Cardiac muscle cell (in vitro differentiated cells and primary cell): ENCODE measurements at regions not wholly inside any gene's neighbourhood (a gene's known extent, or its start where the extent isn't known, plus 50 kb on each side); places are given as distances from the start of the nearest gene placed in this dataset.

Source experiments
- DNase-seq, 2 donors: peaks; one replicate each; pipeline versions ENCODE4 v3.0.0 to v3.0.0-alpha.2; 2010 to 2017; ENCODE audit warnings: low read depth in 1 of 2, low spot score in 1 of 2
- H3K27ac ChIP-seq: fragments of 200-600 bp; sonication (generic); 2 replicates; pipeline ENCODE4 v1.5.1; 2016
- H3K27me3 ChIP-seq: fragments of 200-600 bp; sonication (generic); 2 replicates; pipeline ENCODE4 v1.6.0; 2016; ENCODE audit warnings: control low read depth
- H3K36me3 ChIP-seq: fragments of 200-600 bp; sonication (generic); 2 replicates; pipeline ENCODE4 v1.5.1; 2016; ENCODE audit warnings: control low read depth
- H3K4me1 ChIP-seq: fragments of 200-600 bp; sonication (generic); 2 replicates; pipeline ENCODE4 v1.8.1; 2017; ENCODE audit warnings: low read depth, mild to moderate bottlenecking, mixed run types
- H3K4me3 ChIP-seq: fragments of 200-600 bp; sonication (generic); 2 replicates; pipeline ENCODE4 v1.5.1; 2016; ENCODE audit warnings: mild to moderate bottlenecking
- H3K9me3 ChIP-seq: fragments of 200-600 bp; sonication (generic); 2 replicates; pipeline ENCODE4 v1.5.1; 2017; ENCODE audit warnings: low read depth, mild to moderate bottlenecking, control low read depth
- TF ChIP-seq, protein P1 (sequence below): IDR thresholded peaks from 2 replicates; pipeline ENCODE4 v1.5.1; 2012; ENCODE audit warnings: low read depth, mild to moderate bottlenecking, low read length

DNA sequence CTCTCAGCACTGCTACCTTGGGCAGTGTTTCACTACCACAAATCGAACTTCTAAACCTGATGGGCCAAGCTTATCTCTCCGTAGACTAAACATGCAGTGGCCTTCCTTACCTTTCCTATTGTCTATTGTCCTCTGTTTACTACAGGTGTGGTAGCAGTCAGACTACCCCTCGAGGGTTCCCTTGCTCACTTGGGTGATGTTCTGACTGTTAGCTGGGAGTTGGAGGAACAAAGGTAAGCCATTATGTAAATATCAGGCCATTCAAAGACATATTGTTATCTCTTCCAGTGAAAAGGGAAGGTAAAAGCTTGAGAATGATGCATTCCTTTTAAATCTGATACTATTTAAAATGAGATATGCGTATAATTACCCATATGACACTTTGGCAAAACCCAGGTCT is 828.3 kb upstream of the EEF2KMT start:
- no peaks in the 10 kb centered on the region for H3K4me1 ChIP-seq
- no peak overlapping the region for H3K4me3 ChIP-seq
- no peaks in the 10 kb centered on the region for H3K36me3 ChIP-seq
- H3K27me3 ChIP-seq, result peaks cover 2% of the 10 kb centered on the region
- TF ChIP-seq, protein P1, sequence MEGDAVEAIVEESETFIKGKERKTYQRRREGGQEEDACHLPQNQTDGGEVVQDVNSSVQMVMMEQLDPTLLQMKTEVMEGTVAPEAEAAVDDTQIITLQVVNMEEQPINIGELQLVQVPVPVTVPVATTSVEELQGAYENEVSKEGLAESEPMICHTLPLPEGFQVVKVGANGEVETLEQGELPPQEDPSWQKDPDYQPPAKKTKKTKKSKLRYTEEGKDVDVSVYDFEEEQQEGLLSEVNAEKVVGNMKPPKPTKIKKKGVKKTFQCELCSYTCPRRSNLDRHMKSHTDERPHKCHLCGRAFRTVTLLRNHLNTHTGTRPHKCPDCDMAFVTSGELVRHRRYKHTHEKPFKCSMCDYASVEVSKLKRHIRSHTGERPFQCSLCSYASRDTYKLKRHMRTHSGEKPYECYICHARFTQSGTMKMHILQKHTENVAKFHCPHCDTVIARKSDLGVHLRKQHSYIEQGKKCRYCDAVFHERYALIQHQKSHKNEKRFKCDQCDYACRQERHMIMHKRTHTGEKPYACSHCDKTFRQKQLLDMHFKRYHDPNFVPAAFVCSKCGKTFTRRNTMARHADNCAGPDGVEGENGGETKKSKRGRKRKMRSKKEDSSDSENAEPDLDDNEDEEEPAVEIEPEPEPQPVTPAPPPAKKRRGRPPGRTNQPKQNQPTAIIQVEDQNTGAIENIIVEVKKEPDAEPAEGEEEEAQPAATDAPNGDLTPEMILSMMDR, result no peak
- H3K9me3 ChIP-seq, result no peaks in the 10 kb centered on the region
- no peak overlapping the region for H3K27ac ChIP-seq
- no peak for DNase-seq

DNA sequence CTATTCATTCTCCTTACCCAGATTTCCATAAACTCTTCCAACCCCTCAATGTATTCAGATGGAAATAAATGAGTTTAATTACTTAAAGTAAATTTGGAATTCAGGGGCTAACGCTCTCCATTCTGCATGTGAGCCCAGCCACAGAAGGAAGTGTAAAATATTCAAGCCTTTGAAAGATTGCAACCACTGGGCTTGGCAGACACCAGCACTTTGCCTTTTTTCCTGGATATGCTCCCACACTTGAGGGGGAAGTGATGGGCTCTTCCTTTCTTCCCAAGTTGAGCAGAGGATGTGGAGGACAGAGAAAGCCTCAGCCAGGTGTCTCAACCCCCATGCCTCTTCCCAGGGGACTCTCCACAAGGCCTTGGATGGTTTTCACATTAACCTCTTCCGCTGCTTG is 825.1 kb upstream of the EEF2KMT start:
- Histone ChIP-seq H3K4me3 (no peak overlapping the region), H3K27me3 (peaks cover 5% of the 10 kb centered on the region), H3K9me3 (no peaks in the 10 kb centered on the region), H3K36me3 (no peaks in the 10 kb centered on the region), H3K4me1 (no peaks in the 10 kb centered on the region), H3K27ac (no peak overlapping the region)
- no peak for DNase-seq
- TF ChIP-seq, protein P1, result no peak

DNA sequence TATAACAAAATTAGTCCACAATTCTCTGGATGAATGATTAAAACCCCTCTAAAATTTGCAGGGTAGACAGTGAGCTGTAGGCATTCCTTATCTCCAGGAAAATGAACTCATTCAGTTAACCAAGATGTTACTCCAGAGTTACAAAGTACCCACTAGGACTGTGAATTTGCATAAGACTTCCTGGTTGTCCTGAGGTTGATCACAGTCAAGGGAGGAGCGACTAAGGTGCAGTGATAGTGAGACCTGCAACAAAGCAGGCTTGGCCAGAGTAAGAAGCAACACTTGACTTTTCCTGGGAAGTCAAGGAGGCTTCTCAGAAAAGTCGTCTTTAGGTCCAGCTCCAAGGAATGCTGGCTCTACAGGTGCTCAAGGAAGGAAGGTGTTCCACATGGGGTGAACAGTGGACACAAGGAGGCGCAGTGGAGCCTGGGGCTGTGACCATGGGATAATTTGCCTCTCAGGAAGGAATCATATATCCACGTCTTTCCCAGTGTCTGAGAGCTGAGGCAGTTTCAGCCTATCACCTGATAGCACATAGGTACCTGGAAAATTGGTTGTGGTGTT is 821.1 kb upstream of the EEF2KMT start:
- no peak overlapping the region for H3K4me3 ChIP-seq
- H3K27ac ChIP-seq, result no peak overlapping the region
- peaks cover 19% of the 10 kb centered on the region for H3K27me3 ChIP-seq
- H3K9me3 ChIP-seq, result no peaks in the 10 kb centered on the region
- no peak for DNase-seq
- TF ChIP-seq, protein P1, result no peak
- no peaks in the 10 kb centered on the region for H3K36me3 ChIP-seq
- H3K4me1 ChIP-seq, result no peaks in the 10 kb centered on the region

DNA sequence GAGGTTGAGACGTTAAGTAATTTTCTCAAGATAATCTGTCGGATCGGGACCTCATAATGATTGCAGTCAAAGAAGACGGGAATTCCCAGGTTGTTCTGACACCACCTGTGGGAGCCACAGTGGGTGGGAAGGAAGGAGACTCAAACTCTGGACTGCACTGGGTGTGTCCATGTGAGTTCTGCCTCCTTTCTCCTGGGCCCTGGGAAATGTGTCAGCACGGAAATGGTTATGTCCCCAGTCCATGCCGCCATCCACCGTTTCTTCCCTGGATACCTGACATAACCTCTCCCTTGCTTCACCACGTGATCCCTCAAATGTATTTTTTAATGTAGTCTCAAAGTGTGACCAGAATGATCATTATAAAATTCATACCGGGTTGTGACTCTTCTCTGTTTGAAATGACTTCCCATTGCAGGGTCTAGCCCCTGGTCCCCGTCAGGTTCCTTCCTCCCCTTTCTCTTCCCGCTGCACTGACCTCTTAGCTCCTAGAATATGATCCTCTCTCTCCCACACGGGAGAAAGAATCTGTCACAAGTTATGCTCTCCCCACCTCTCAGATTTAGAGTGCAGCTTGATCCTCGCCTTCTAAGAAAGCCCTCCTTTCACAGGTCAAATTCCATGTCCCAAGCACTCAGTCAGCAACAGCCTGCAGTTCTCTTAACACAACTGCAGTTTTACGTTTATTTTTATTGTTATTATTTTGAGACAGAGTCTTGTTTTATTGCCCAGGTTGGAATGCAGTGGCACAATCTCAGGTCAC is 820.0 kb upstream of the EEF2KMT start:
- H3K4me3 ChIP-seq, result no peak overlapping the region
- no peaks in the 10 kb centered on the region for H3K4me1 ChIP-seq
- H3K36me3 ChIP-seq, result no peaks in the 10 kb centered on the region
- DNase-seq, result no peak
- H3K27ac ChIP-seq, result no peak overlapping the region
- H3K27me3 ChIP-seq, result peaks cover 19% of the 10 kb centered on the region
- TF ChIP-seq, protein P1, result no peak
- no peaks in the 10 kb centered on the region for H3K9me3 ChIP-seq

DNA sequence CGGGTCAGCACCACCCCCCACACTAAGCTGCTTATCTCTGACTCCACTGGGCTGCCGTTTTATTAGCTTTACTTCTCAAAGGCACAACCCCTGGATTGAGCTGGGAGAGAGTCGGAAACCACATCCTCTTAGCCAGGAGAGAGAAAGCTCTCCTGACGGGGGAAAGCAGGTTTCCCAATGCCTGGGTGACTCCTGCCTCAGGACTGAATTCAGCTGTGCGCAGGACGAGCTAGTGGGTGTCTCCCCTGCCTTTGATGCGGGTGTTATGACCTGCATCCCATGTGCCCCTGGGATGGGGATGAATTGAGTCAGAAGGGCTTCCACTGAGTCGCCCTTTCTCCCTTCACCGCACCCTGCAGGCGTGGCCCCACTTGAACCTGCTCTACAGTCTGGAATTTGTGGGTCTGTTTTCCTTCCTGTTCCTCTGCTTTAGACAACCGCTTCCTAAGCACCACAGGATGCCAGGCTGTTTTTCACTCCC is 819.2 kb upstream of the EEF2KMT start:
- H3K4me1 ChIP-seq, result no peaks in the 10 kb centered on the region
- TF ChIP-seq, protein P1, result no peak
- H3K36me3 ChIP-seq, result no peaks in the 10 kb centered on the region
- H3K27ac ChIP-seq, result no peak overlapping the region
- no peak overlapping the region for H3K4me3 ChIP-seq
- H3K27me3 ChIP-seq, result peaks cover 19% of the 10 kb centered on the region
- no peaks in the 10 kb centered on the region for H3K9me3 ChIP-seq
- no peak for DNase-seq
